Spinal cord (tissue), 9 donors: ENCODE measurements at regions not wholly inside any gene's neighbourhood (a gene's known extent, or its start where the extent isn't known, plus 50 kb on each side); places are given as distances from the start of the nearest gene placed in this dataset.

ENCODE experiments used
- DNase-seq, 6 donors: peaks; one replicate each; pipeline versions ENCODE4 v3.0.0 to v3.0.0-alpha.2; 2013 to 2015; ENCODE audit warnings: low spot score in 6 of 6, low read depth in 4 of 6
- H3K27ac ChIP-seq: one replicate; pipeline ENCODE4 v1.5.1; 2013; ENCODE audit warnings: low read depth, low read length, control low read depth
- H3K27me3 ChIP-seq: one replicate; pipeline ENCODE4 v1.6.1; 2013; ENCODE audit warnings: low read length; ENCODE audit not compliant: control insufficient read depth, insufficient read depth
- H3K36me3 ChIP-seq: one replicate; pipeline ENCODE4 v1.6.1; 2013; ENCODE audit warnings: low read length; ENCODE audit not compliant: control insufficient read depth, insufficient read depth
- H3K4me1 ChIP-seq: one replicate; pipeline ENCODE4 v1.6.1; 2013; ENCODE audit warnings: low read length; ENCODE audit not compliant: control insufficient read depth, insufficient read depth
- H3K4me3 ChIP-seq: one replicate; pipeline ENCODE4 v1.5.1; 2013; ENCODE audit warnings: low read depth, low read length, control low read depth
- H3K9me3 ChIP-seq: one replicate; pipeline ENCODE4 v1.6.1; 2013; ENCODE audit warnings: low read length; ENCODE audit not compliant: control insufficient read depth, insufficient read depth
- WGBS: methylation state at CpG from one replicate; pipeline ENCODE4 v1.1.5; 2013; ENCODE audit warnings: missing lambda C conversion rate; ENCODE audit not compliant: insufficient coverage; 5-methylcytosine and 5-hydroxymethylcytosine counted together
- donor health status: healthy.

- DNase-seq, result no peak
- no peaks in the 10 kb centered on the region for H3K36me3 ChIP-seq
- H3K27ac ChIP-seq, result no peak overlapping the region
- no peaks in the 10 kb centered on the region for H3K27me3 ChIP-seq
- no peaks in the 10 kb centered on the region for H3K4me1 ChIP-seq
- WGBS, result 63% methylated on average over 2 of the region's 3 CpGs
- H3K4me3 ChIP-seq, result no peak overlapping the region
- H3K9me3 ChIP-seq, result no peaks in the 10 kb centered on the region
Observed at GRCh38 chr16:49216593-49216992, 65.0 kb downstream of the CBLN1 start.

GRCh38 chr16:49213594-49213993, 68.0 kb downstream of the CBLN1 start:
- Histone ChIP-seq H3K9me3 (no peaks in the 10 kb centered on the region), H3K27ac (no peak overlapping the region), H3K4me3 (no peak overlapping the region), H3K27me3 (no peaks in the 10 kb centered on the region), H3K4me1 (no peaks in the 10 kb centered on the region), H3K36me3 (no peaks in the 10 kb centered on the region)
- 20% methylated on average over 1 of the region's 5 CpGs for WGBS
- DNase-seq, result peak in 2 of 6 donors; percentile 9 to 53

DNA sequence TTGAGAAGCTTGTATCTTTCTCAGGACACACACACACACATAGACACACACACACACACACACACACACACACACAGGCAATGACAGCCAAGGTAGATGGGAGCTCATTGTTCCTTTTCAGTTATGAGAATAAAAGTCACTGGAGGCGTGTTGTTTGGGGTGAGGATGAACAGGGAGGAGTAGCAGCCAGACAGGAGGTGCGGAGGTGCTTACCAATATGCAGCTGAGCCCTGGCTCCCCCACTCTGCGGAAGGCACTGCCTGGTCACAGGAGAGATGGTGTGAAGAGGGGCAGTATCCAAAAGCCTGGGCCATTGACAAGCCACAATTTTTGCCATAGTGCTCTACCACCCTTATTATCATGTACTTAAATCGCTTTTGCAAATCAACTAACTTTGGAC, 77.4 kb downstream of the CBLN1 start:
- H3K4me1 ChIP-seq, result no peaks in the 10 kb centered on the region
- H3K27ac ChIP-seq, result no peak overlapping the region
- WGBS, result 79% methylated on average over 2 of the region's 4 CpGs
- no peak for DNase-seq
- no peaks in the 10 kb centered on the region for H3K36me3 ChIP-seq
- no peaks in the 10 kb centered on the region for H3K9me3 ChIP-seq
- no peak overlapping the region for H3K4me3 ChIP-seq
- no peaks in the 10 kb centered on the region for H3K27me3 ChIP-seq

DNA sequence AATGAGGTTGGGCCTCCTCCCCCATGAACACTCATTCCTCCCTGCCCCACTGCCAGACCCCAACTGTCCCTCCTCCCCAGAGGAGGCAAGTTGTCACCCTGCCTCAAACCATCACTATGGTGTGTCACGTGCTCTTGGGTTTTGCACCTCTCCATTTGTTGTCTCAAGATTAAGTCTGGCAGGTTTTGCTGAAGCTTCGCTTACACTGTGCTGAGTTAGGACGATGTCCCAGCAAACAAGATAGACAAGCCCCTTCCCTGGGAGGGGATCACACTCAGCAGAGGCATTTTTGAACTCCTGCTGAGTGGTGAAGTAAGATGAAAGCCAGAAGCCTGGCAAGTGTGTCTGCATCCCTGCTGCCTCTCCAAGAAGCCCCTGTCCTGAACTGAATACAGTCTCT, 78.3 kb downstream of the CBLN1 start:
- Histone ChIP-seq H3K36me3 (no peaks in the 10 kb centered on the region), H3K4me1 (no peaks in the 10 kb centered on the region), H3K9me3 (no peaks in the 10 kb centered on the region), H3K27me3 (no peaks in the 10 kb centered on the region), H3K27ac (no peak overlapping the region), H3K4me3 (no peak overlapping the region)
- WGBS, result 83% methylated on average over 2 of the region's 3 CpGs
- no peak for DNase-seq

DNA sequence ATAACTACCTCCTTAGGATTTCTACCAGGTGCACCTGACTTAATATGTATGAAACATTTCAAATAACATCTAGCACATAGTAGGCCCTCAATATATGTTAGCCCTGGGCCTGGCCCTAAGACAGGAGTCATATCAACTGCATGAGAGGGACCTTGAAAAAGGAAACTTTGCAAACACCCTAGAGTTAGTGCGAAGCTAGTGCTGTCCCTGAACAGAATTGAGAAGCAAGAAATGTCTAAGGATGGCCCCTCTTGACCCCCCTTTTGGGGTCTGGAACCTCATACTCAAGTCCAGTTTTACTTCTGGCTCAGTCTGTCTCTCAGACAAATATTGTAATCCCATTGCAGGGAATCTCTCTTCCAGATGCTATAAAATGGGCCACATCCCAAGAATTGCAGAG, 80.5 kb downstream of the CBLN1 start:
- Histone ChIP-seq H3K27me3 (no peaks in the 10 kb centered on the region), H3K9me3 (no peaks in the 10 kb centered on the region), H3K4me3 (no peak overlapping the region), H3K4me1 (no peaks in the 10 kb centered on the region), H3K27ac (no peak overlapping the region), H3K36me3 (no peaks in the 10 kb centered on the region)
- WGBS, result 100% methylated on average over 1 of the region's 1 CpG
- DNase-seq, result no peak

GRCh38 chr16:49200223-49200820, 81.3 kb downstream of the CBLN1 start:
- Histone ChIP-seq H3K27ac (no peak overlapping the region), H3K9me3 (no peaks in the 10 kb centered on the region), H3K27me3 (no peaks in the 10 kb centered on the region), H3K4me1 (no peaks in the 10 kb centered on the region), H3K4me3 (no peak overlapping the region), H3K36me3 (no peaks in the 10 kb centered on the region)
- 88% methylated on average over 8 of the region's 8 CpGs for WGBS
- DNase-seq, result no peak

- H3K27ac ChIP-seq, result no peak overlapping the region
- H3K27me3 ChIP-seq, result no peaks in the 10 kb centered on the region
- no peaks in the 10 kb centered on the region for H3K9me3 ChIP-seq
- peaks cover 6% of the 10 kb centered on the region for H3K4me1 ChIP-seq
- DNase-seq, result no peak
- H3K4me3 ChIP-seq, result no peak overlapping the region
- WGBS, result 34% methylated on average over 5 of the region's 5 CpGs
- no peaks in the 10 kb centered on the region for H3K36me3 ChIP-seq
Observed at GRCh38 chr16:49195237-49195548, 86.4 kb downstream of the CBLN1 start.

GRCh38 chr16:49194537-49195236, 87.0 kb downstream of the CBLN1 start:
- peak in 2 of 6 donors; percentile 4 to 83 for DNase-seq
- 27% methylated on average over 9 of the region's 16 CpGs for WGBS
- Histone ChIP-seq H3K36me3 (no peaks in the 10 kb centered on the region), H3K27me3 (no peaks in the 10 kb centered on the region), H3K9me3 (no peaks in the 10 kb centered on the region), H3K27ac (no peak overlapping the region), H3K4me1 (peaks cover 6% of the 10 kb centered on the region), H3K4me3 (no peak overlapping the region)

GRCh38 chr16:49193596-49193995, 88.0 kb downstream of the CBLN1 start:
- no peak for DNase-seq
- Histone ChIP-seq H3K27me3 (no peaks in the 10 kb centered on the region), H3K4me3 (no peak overlapping the region), H3K9me3 (no peaks in the 10 kb centered on the region), H3K27ac (no peak overlapping the region), H3K36me3 (no peaks in the 10 kb centered on the region), H3K4me1 (peaks cover 6% of the 10 kb centered on the region)
- 73% methylated on average over 2 of the region's 2 CpGs for WGBS

- no peak overlapping the region for H3K4me3 ChIP-seq
- WGBS, result no CpG with 5 or more reads among the region's 1 CpG
- H3K4me1 ChIP-seq, result no peaks in the 10 kb centered on the region
- no peak overlapping the region for H3K27ac ChIP-seq
- no peaks in the 10 kb centered on the region for H3K36me3 ChIP-seq
- peak in 1 of 6 donors; percentile 51 for DNase-seq
- peaks cover 4% of the 10 kb centered on the region for H3K9me3 ChIP-seq
- peaks cover 1% of the 10 kb centered on the region for H3K27me3 ChIP-seq
Observed at GRCh38 chr16:49189286-49189685, 92.4 kb downstream of the CBLN1 start.
